ENCODE measurements at regions not wholly inside any gene's neighbourhood (a gene's known extent, or its start where the extent isn't known, plus 50 kb on each side); places are given as distances from the start of the nearest gene placed in this dataset.
A peak's percentile ranks its signal among the peaks of the same experiment; 100 is the strongest.
"Not testable (repeated sequence)": the region's sequence is repeated elsewhere in the genome, so short reads cannot be mapped to it uniquely, and the experiment has no call there.

DNA sequence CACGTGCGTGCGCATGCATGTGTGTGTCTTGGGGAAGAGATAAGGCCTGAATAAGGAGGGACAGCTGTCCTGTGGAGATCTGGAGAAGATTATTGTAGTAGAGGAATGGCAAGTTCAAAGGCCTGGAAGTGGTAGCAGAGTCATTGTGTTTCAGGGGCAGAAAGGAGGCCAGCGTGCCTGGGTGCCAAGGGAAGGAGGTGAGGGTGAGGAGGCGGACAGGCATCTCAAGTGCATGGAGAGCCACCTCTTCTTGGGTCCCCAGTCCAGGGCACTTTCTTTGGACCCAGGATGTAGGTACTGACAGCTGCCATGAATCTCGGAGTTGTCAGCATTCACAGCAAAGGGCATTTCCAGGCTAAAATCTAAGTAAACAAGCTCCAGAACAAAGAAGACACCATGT is 279.7 kb upstream of the PLGLB1 start:
- not testable (repeated sequence) for H3K27me3 Mint-ChIP-seq (ENCODE audit: low read depth in 3 of 3); H3K4me3 Mint-ChIP-seq; H3K36me3 Mint-ChIP-seq; H3K27ac Mint-ChIP-seq; H3K4me1 Mint-ChIP-seq; H3K9me3 Mint-ChIP-seq; DNase-seq

- not testable (repeated sequence) for H3K27me3 Mint-ChIP-seq (ENCODE audit: low read depth in 3 of 3); H3K9me3 Mint-ChIP-seq; H3K4me1 Mint-ChIP-seq; DNase-seq; H3K36me3 Mint-ChIP-seq; H3K4me3 Mint-ChIP-seq; H3K27ac Mint-ChIP-seq
Observed at GRCh38 chr2:87301871-87302270, 280.2 kb upstream of the PLGLB1 start.

GRCh38 chr2:87308621-87309020 is 287.0 kb upstream of the PLGLB1 start:
- H3K4me3 Mint-ChIP-seq; H3K36me3 Mint-ChIP-seq; H3K27ac Mint-ChIP-seq; H3K9me3 Mint-ChIP-seq; DNase-seq; H3K27me3 Mint-ChIP-seq (ENCODE audit: low read depth in 3 of 3); H3K4me1 Mint-ChIP-seq: not testable (repeated sequence)

DNA sequence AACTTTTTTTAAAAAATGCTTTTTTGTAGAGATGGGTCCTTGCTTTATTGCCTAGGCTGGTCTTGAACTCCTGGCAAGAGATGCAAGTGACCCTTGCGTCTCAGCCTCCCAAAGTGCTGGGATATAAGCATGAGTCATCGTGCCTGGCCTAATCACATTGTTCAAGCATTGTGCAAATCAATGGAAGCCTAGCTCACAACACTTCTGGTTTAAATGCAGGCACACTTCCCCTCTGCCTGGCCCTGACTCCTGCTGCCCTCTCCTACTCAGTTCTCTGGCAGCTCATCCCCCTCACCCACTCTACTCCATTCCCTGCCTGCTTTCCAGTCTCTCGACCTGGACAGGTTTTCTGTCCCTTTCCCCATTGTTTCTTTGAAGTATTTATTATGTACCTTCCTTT is 288.1 kb upstream of the PLGLB1 start:
- H3K9me3 Mint-ChIP-seq; H3K4me1 Mint-ChIP-seq; H3K27ac Mint-ChIP-seq; H3K27me3 Mint-ChIP-seq (ENCODE audit: low read depth in 3 of 3); H3K4me3 Mint-ChIP-seq; H3K36me3 Mint-ChIP-seq; DNase-seq: not testable (repeated sequence)

GRCh38 chr2:87311896-87312441 is 290.3 kb upstream of the PLGLB1 start:
- not testable (repeated sequence) for DNase-seq; H3K36me3 Mint-ChIP-seq; H3K27me3 Mint-ChIP-seq (ENCODE audit: low read depth in 3 of 3); H3K9me3 Mint-ChIP-seq; H3K4me3 Mint-ChIP-seq; H3K4me1 Mint-ChIP-seq; H3K27ac Mint-ChIP-seq

GRCh38 chr2:87314622-87315021 is 293.0 kb upstream of the PLGLB1 start:
- not testable (repeated sequence) for H3K4me1 Mint-ChIP-seq; DNase-seq; H3K27ac Mint-ChIP-seq; H3K27me3 Mint-ChIP-seq (ENCODE audit: low read depth in 3 of 3); H3K36me3 Mint-ChIP-seq; H3K9me3 Mint-ChIP-seq
- H3K4me3 Mint-ChIP-seq = peak overlapping the region in 1 of 5 donors; percentile 9

GRCh38 chr2:87315183-87315902 is 293.7 kb upstream of the PLGLB1 start:
- not testable (repeated sequence) for H3K36me3 Mint-ChIP-seq; H3K9me3 Mint-ChIP-seq; H3K27ac Mint-ChIP-seq; DNase-seq; H3K4me1 Mint-ChIP-seq; H3K27me3 Mint-ChIP-seq (ENCODE audit: low read depth in 3 of 3)
- peak overlapping the region in 1 of 5 donors; percentile 38 for H3K4me3 Mint-ChIP-seq

GRCh38 chr2:87317193-87317592 is 295.5 kb upstream of the PLGLB1 start:
- not testable (repeated sequence) for H3K9me3 Mint-ChIP-seq; H3K27me3 Mint-ChIP-seq (ENCODE audit: low read depth in 3 of 3); DNase-seq; H3K4me1 Mint-ChIP-seq; H3K36me3 Mint-ChIP-seq; H3K4me3 Mint-ChIP-seq; H3K27ac Mint-ChIP-seq

- not testable (repeated sequence) for H3K27me3 Mint-ChIP-seq (ENCODE audit: low read depth in 3 of 3); H3K9me3 Mint-ChIP-seq; H3K4me3 Mint-ChIP-seq; H3K36me3 Mint-ChIP-seq; H3K27ac Mint-ChIP-seq; H3K4me1 Mint-ChIP-seq; DNase-seq
Observed at GRCh38 chr2:87318814-87319491, 297.3 kb upstream of the PLGLB1 start.

- not testable (repeated sequence) for H3K4me3 Mint-ChIP-seq; H3K27ac Mint-ChIP-seq; H3K4me1 Mint-ChIP-seq; H3K36me3 Mint-ChIP-seq; DNase-seq; H3K27me3 Mint-ChIP-seq (ENCODE audit: low read depth in 3 of 3); H3K9me3 Mint-ChIP-seq
Observed at GRCh38 chr2:87319705-87320104, 298.1 kb upstream of the PLGLB1 start.

GRCh38 chr2:87321201-87321600 is 299.6 kb upstream of the PLGLB1 start:
- H3K9me3 Mint-ChIP-seq; H3K27ac Mint-ChIP-seq; H3K36me3 Mint-ChIP-seq; H3K4me3 Mint-ChIP-seq; H3K4me1 Mint-ChIP-seq; DNase-seq; H3K27me3 Mint-ChIP-seq (ENCODE audit: low read depth in 3 of 3): not testable (repeated sequence)

- DNase-seq, H3K4me1 Mint-ChIP-seq: not testable (repeated sequence)
Observed at GRCh38 chr2:87324335-87325041, 302.8 kb upstream of the PLGLB1 start.

DNA sequence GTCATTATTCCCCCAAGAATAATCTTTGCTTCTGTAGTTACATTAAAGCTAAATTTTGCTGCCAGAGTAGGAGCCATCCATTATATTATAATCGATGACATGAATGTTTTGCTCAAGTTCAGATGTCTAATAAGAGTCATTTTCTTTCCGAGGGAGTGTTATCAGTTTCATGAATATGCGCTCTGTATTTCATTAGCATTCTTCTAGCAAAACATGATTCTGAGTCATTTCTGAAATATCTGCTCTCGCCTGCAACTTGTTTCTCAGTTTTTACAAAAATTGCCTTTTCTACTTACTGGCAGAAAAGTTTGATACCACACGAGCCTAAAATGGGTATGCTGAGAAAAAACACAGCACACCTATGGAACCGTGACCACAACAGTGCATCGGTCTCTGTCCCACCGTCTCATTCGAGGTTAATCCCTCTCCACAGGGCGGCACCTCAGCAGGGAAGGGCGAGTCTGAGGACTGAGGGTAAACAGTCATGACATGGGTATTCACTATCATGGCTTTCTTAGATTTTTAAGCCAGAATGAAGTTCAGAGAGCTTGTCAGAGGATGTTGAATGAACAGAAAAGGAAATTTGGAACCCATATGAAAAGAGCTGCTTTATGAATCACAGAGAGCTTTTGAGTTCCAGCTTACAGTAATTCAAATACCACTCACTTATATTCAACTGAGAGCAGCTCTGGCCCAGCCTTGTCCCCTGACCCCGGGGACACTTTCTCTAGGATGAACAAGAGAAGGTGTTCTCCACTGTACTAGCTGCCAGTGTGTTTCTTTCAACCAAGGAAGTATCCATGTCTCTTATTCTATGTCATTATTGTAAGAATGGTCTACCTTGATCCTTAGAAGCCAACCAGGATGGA is 303.6 kb upstream of the PLGLB1 start:
- DNase-seq; H3K27ac Mint-ChIP-seq; H3K27me3 Mint-ChIP-seq (ENCODE audit: low read depth in 3 of 3); H3K36me3 Mint-ChIP-seq; H3K4me1 Mint-ChIP-seq; H3K9me3 Mint-ChIP-seq: not testable (repeated sequence)
- H3K4me3 Mint-ChIP-seq = peak overlapping the region in 1 of 5 donors; percentile 74

More at GRCh38 chr2:87324335-87325041, 302.8 kb upstream of the PLGLB1 start:
- H3K9me3 Mint-ChIP-seq; H3K36me3 Mint-ChIP-seq; H3K27me3 Mint-ChIP-seq (ENCODE audit: low read depth in 3 of 3): not testable (repeated sequence)
- peak overlapping the region in 2 of 5 donors; percentile 48 to 74 for H3K4me3 Mint-ChIP-seq
- peak overlapping the region in 3 of 6 donors; percentile 41 to 74 (median 61) for H3K27ac Mint-ChIP-seq

- not testable (repeated sequence) for H3K27ac Mint-ChIP-seq; DNase-seq; H3K27me3 Mint-ChIP-seq (ENCODE audit: low read depth in 3 of 3); H3K36me3 Mint-ChIP-seq; H3K4me1 Mint-ChIP-seq; H3K4me3 Mint-ChIP-seq; H3K9me3 Mint-ChIP-seq
Observed at GRCh38 chr2:87325911-87326294, 304.3 kb upstream of the PLGLB1 start.
